GM12865 (cell line): ENCODE measurements at regions not wholly inside any gene's neighbourhood (a gene's known extent, or its start where the extent isn't known, plus 50 kb on each side); places are given as distances from the start of the nearest gene placed in this dataset.

Source experiments
- DNase-seq: peaks from one replicate; pipeline ENCODE4 v3.0.0; 2010; ENCODE audit warnings: low read depth
- H3K4me3 ChIP-seq: 2 replicates; pipeline ENCODE4 v1.5.1; 2011; ENCODE audit warnings: mild to moderate bottlenecking, low read depth, low read length, control low read depth
- TF ChIP-seq, protein P1 (sequence below): IDR thresholded peaks from 2 replicates; pipeline ENCODE4 v1.5.1; 2011; ENCODE audit warnings: low read length, control low read depth, low read depth, inconsistent platforms; ENCODE audit not compliant: insufficient read depth; ENCODE audit errors: missing control alignments

DNA sequence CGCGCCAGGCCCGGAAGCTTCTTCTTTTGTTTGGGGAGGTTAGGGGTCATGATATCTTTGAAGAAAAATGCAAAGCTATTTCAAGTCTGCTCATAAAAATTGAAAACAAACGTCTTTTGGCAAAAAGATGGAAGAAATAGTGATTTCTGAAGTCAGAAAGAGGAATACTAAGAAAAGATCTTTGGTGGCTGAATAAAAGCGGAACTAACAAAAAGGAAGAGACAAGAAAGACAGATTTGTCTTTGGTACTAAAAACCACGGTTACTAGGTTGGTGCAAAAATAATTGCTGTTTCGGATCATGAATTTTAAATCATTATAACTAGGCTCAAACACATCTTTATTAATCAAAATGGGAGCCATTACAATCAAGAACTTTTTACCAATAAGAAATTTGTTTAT is 164.6 kb upstream of the TRIB2 start:
- TF ChIP-seq, protein P1, sequence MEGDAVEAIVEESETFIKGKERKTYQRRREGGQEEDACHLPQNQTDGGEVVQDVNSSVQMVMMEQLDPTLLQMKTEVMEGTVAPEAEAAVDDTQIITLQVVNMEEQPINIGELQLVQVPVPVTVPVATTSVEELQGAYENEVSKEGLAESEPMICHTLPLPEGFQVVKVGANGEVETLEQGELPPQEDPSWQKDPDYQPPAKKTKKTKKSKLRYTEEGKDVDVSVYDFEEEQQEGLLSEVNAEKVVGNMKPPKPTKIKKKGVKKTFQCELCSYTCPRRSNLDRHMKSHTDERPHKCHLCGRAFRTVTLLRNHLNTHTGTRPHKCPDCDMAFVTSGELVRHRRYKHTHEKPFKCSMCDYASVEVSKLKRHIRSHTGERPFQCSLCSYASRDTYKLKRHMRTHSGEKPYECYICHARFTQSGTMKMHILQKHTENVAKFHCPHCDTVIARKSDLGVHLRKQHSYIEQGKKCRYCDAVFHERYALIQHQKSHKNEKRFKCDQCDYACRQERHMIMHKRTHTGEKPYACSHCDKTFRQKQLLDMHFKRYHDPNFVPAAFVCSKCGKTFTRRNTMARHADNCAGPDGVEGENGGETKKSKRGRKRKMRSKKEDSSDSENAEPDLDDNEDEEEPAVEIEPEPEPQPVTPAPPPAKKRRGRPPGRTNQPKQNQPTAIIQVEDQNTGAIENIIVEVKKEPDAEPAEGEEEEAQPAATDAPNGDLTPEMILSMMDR = no peak
- H3K4me3 ChIP-seq = no peak overlapping the region
- DNase-seq = peak; percentile 14

DNA sequence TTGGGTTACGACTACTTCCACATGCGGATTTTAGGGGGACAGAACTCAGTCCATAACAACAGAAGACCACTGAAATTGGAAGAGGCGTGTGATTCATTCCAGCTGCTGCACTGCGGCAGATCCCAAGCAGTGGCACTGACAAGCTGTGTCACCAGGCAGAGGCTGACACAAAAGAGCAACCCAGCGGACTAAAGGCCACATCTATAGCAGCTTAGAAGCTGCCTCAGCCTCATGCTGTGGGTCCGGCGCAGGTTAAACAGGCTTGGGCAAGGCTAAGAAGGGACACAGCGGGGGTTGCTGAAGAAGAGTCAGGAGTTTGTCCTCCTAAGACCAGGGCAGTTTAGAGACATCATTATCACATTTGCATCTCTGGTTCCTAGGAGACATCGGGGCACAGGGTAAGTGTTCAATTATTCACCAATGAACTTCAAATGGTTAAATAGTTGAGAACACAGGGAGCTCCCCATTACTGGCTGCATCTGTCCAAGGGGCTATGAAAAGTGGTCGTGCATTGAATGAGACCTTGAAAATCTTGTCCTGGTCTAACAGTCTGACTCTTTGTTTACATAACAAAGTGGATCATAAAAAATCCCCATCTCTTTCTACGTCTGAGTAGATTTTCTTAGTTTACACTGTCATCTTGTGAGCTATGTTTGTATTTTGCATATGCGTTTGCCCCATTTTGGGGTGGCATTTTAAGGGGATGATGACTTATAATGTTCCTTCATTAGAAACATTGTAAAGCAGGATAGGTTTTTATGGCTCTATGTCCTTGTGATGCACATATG is 162.3 kb upstream of the TRIB2 start:
- no peak for DNase-seq
- TF ChIP-seq, protein P1 = no peak
- no peak overlapping the region for H3K4me3 ChIP-seq

DNA sequence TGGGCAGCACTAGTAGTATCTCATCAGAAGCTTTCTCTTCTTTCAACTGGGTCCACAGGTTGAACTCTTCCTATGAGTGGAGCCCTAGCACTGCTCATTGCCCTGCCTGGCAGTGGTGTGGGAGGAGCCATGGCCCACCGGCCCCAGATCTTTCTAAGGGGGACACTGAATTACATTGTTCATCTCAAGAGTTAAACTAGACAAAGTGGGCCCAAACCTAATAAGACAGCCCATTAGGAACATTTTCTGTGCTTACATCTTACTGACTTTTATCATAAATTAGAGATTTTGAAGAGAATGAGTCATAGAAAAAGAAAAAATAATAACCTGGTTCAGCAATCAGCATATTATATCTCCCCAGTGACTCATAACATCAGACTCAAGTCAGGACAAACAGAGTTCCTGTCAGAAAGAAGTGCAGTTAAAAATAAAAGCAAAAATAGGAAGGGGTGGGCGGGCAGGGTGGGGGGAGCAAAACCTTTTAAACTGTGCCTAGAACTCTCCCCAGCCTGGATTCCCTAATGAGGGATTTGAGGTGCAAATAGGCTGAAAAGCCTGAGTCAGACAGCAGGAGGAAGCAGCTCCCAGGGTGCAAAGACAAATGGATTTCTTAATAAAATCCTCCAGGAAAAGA is 161.6 kb upstream of the TRIB2 start:
- TF ChIP-seq, protein P1 = no peak
- no peak for DNase-seq
- no peak overlapping the region for H3K4me3 ChIP-seq

DNA sequence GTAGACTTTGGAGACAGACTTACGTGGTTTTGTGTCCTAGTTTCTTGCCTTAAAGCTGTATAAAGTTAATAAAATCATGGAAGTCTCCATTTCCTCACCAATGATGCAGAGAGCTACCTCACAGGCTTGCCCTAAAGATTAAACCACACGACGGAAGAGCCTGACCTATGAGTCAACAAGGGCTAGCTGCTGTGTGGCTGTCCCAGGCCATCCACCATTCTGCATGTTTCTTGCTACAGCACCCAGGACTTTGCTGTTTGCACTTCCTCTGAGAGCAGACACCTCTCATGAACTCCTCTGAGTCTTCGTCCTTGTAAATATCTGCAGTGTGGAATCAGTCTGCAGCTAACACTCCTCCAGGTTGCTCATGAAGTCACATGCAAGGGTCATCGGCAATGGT is 160.0 kb upstream of the TRIB2 start:
- H3K4me3 ChIP-seq = no peak overlapping the region
- TF ChIP-seq, protein P1 = no peak
- no peak for DNase-seq

DNA sequence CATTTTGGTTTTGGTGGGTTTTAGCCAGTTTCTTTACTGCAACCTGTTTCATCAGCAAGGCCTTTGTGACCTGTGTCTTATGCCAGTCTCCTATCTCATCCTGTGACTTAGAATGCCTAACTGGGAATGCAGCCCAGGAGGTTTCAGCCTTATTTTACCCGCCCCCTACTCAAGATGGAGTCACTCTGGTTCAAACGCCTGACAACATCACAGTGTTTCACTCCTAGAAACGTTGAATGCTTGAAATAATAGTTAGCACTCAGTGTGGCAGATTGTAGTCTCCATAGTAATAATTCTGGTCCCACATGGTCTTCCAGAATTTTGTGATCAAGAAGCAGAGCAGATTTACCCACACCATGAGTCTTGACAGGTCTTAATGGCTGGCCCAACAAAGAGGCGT is 159.0 kb upstream of the TRIB2 start:
- DNase-seq = no peak
- H3K4me3 ChIP-seq = no peak overlapping the region
- TF ChIP-seq, protein P1 = no peak

DNA sequence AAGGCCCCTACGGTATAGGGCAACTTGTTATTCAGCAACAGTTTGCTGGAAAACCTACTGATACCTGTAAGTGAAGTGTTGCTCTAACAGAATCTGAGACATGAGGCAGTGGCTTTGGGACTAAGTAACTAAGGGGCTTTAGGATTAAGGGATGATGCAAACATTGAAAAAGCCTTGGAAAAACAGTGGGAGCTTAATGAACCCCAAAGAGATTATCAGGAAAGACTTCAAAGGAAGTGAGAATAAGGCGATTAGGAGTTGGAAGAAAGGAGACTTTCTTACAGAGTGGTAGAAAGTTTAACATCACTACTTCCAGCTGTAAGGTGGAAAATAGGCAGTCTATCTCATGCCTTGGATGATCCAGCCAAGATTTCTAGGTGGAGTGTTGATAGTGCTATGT is 158.2 kb upstream of the TRIB2 start:
- no peak for DNase-seq
- no peak overlapping the region for H3K4me3 ChIP-seq
- TF ChIP-seq, protein P1 = no peak

DNA sequence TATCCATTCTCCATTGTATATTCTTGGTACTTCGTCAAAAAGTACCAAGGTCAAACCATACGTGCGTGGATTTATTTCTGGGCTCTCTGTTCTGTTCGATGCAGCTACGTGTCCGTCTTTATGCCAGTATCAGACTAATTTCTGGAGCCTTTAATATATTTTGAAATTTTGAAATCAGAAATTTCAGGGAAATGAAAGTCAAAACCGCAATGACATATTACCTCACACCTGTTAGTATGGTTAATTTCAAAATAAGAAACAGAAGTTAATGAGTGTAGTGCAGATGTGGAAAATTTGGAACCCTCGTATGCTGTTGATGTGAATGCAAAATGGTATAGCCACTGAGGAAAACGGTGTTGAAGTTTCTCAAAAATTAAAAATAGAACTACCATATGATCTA is 156.1 kb upstream of the TRIB2 start:
- DNase-seq = no peak
- TF ChIP-seq, protein P1 = no peak
- no peak overlapping the region for H3K4me3 ChIP-seq
